GM19372 (cell line): ENCODE measurements at regions not wholly inside any gene's neighbourhood (a gene's known extent, or its start where the extent isn't known, plus 50 kb on each side); places are given as distances from the start of the nearest gene placed in this dataset.
"Not testable (repeated sequence)": the region's sequence is repeated elsewhere in the genome, so short reads cannot be mapped to it uniquely, and the experiment has no call there.

ENCODE experiments used
- ATAC-seq: cut with Tn5 transposase; IDR thresholded peaks from one replicate; pipeline ENCODE4 v1.9.1; 2021; ENCODE audit warnings: mild to moderate bottlenecking, low read depth, moderate library complexity; ENCODE audit not compliant: unreplicated experiment

DNA sequence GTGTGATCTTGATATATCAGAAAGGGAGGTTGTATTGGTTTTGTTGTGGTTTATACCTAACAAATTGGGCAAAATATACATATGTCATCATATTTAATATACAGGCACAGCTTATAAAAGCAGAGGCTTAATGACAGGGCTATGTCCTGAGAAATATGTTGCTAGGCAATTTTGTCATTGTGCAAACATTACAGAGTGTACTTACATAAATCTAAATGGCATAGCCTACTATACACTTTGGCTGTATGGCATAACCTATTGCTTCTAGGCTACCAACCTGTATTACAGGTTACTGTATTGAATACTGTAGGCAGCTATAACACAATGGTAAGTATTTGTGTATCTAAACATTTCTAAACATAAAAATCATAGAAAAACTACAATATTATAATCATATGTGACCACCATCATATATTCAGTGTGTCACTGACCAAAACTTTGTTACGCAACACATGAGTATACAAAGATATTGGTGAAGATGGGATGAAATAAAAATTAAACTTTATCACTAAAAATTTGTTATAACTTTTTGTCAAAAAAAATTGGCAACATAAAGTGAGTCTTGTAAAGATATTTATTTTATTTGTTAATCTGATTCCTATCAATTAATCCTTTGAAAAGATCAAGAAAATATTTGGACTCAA lies 414.0 kb upstream of the HS3ST1 start:
- ATAC-seq = no peak

DNA sequence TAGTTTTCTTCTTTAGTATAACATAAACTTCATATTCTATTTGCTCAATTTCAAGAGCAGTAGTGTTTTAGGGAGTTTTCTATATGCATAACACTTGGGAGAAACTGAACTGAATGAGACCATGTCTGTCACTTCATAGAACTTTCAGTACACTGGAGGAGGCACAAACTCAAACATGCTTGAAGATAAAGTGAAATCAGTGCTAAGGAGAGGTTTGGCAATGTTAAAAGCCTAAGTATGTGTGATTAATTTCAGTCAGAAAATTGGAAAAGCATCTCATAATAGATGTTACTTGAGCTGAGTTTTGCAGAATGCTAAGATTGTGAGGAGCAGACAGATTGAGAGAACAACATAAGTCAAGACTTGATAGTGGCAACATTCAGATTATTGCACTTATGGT lies 411.2 kb upstream of the HS3ST1 start:
- ATAC-seq = no peak

DNA sequence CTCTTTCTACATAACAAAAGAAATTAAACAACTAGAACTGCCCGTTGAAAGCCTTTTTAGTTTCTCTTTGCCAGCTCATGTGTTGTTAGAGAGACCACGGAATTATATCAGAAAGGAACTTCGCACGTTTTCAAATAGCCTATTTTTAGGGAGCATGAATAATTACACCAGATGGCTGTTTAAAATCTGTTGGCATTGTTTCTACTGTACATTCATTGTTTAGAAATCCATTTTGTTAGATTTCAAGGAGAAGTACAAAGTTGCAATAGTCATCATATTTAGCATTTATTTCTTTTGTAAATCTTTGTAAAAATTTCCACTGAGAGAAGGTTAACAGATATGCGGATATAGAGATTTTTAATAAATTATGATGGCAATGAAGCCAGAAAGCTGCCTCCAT lies 403.0 kb upstream of the HS3ST1 start:
- no peak for ATAC-seq

GRCh38 chr4:11824566-11824965 lies 395.9 kb upstream of the HS3ST1 start:
- no peak for ATAC-seq

DNA sequence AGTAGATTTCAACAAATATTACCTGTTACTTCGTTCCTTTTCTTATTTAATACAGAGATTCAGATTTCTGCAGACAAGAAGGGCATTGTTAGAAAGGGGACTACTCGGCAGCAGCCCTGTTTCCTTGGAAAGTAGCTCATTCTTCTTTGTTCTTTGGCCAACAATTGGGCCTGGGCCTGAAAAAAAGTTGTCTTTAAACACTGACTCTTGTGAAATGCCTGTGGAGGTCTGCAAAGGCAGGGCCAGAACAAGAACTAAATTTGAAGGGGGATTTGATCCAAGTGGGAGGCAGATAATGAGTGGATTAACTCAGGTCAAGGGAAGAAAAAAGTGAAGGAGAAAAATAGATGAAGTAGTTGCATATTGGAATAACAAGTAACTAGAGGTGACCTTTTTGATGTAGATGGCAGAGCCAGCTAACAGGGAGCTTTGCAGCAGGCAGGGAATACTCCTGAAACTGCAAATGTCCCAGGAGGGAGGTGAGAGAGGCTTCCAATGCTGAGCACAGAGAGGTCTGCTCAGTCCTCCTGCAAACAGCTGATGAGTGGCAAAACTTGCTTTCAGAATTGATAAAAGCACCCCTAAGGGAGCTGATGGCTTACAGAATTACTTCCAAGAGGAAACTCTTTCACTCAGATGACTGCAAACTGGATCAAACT lies 393.2 kb upstream of the HS3ST1 start:
- ATAC-seq = no peak

DNA sequence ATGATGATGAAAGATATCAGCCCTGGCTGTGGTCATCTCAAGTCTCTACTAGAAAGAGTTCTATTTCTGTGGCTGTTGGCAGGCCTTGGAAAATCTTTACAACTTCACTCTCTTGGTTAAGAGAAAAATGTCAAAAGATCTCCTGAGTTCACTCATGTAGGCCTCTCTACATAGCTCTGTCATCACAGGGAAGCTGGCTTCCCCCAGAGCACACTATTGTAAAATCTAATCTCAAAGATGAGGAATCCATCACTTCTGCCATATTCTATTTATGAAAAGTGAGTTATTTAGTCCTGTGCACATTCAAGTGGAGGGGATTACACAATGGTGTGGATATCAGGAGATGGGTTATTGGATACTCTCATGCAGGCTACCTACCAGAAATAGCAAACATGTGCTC lies 388.4 kb upstream of the HS3ST1 start:
- no peak for ATAC-seq

- no peak for ATAC-seq
Measured at GRCh38 chr4:11814758-11815157, 386.1 kb upstream of the HS3ST1 start.

DNA sequence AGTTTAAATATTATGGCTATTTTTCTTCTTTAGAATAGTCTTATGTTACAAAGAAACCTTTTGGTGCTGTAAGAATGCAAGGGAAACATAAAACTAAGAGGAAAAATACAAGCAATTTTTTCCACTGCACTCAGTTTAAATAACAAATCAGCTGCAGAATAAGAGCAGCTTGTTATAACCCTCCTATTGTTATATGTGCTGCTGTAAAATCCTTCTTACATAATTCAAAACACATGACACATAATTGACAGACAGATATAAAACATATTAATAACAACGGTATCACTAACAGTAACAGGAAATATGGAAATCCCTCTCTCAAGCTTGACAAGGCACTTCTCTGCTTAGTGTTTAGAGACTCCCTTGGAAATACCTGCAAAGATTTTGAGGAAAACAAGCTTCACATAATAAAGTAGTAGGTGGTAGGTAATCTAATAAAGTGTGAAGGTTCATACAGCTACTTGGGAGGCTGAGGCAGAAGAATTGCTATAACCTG lies 385.3 kb upstream of the HS3ST1 start:
- no peak for ATAC-seq

DNA sequence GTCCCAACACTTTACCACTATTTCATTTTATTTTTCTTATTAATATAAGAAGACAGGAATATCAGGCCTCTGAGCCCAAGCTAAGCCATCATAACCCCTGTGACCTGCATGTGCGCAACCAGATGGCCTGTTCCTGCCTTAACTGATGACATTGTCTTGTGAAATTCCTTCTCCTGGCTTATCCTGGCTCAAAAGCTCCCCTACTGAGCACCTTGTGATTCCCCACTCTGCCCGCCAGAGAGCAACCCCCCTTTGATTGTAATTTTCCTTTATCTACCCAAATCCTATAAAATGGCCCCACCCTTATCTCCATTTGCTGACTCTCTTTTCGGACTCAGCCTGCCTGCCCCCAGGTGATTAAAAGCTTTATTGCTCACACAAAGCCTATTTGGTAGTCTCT lies 382.8 kb upstream of the HS3ST1 start:
- ATAC-seq = not testable (repeated sequence)

GRCh38 chr4:11805842-11806241 lies 377.1 kb upstream of the HS3ST1 start:
- no peak for ATAC-seq

GRCh38 chr4:11801466-11802446 lies 373.1 kb upstream of the HS3ST1 start:
- no peak for ATAC-seq

GRCh38 chr4:11799196-11799595 lies 370.5 kb upstream of the HS3ST1 start:
- no peak for ATAC-seq

DNA sequence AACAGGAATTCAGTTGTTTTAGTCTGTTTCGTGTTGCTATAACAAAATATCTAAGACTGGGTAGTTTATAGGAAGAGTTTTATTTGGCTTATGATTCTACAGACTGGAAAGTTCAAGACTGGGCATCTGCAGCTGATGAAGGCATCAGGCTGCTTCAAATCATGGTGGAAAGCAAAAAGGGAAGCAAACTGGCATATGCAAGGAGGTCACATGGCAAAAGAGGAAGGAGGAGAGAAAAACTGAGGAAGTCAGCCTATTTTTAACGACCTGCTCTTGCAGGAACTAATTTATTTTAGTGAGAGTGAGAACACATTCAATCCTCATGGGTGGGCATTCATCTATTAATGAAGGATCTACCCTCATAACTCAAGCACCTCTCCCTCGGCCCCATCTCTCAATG lies 363.1 kb upstream of the HS3ST1 start:
- ATAC-seq = no peak

DNA sequence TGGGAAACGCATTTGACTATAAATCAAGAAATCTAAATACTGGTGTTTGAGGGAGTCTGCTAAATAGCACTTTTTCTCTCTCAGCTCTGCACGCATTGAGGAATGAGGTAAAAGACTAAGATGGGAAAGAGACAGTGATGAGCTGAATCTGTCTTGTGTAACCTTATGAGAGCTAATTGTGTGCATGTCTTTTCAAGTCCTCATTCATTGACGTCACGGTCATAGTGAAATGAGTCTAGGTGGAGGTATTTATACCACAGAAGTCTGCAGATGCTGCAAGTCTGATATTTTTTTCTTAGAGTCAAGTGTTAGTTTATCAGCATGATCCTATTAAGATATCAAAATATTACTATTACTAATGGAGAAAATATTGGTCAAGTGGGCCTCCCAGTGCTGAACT lies 361.5 kb upstream of the HS3ST1 start:
- ATAC-seq = no peak

DNA sequence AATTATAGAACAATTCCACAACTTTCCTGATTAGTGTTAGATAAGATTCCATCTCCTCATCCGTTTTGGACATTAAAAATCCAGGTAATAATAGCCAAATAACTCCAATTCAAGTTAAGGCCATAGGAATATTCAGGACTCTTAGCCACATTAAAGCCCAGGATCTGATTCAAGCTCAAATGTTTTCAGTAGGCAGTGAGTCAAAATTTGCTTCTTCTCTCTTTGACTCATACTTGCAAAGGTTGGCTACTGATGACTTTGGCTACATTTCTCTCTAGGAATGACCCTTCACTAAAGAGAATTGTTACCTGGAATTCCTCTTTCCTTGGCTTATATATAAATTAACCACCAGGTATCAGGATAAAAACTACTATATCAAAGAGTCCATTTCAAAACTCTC lies 354.9 kb upstream of the HS3ST1 start:
- ATAC-seq = no peak

GRCh38 chr4:11782859-11783258 lies 354.2 kb upstream of the HS3ST1 start:
- ATAC-seq = no peak

DNA sequence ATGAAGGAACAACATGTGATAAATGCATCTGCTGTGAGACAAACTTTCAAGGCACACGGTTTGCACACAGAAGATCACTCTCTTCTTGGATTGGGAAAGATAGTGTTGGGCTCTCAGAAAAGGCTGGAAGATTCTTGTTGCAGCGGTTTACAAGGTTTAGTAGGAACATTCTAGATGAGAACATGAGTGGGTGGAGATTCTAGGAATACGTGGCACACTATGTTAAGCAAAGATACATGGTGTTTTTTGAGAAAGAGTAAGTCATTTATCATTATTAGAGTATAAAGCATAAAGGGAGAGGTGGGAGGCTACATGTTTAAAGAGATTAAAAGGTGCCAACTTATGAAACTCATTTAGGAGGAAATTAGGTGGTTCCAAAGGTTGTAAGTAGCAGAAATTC lies 348.8 kb upstream of the HS3ST1 start:
- ATAC-seq = no peak

GRCh38 chr4:11774346-11774745 lies 345.7 kb upstream of the HS3ST1 start:
- no peak for ATAC-seq

DNA sequence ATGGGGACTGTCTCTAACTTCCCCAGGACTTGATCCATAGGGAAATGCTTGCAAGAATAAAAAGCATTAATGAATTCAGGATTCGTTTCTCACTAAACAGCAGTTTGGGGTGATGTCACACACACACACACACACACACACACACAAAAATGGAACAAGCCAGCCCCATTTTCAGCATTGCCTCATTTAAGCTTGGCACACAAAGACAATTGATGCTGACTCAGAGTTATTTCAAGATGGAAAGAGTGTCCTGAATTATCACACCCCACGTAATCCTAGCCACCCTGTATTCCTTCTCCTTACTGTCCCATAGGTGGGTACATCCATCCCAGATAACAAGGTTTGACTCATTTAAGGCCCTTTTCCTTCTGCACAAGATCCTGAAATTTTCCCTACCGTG lies 345.1 kb upstream of the HS3ST1 start:
- no peak for ATAC-seq

DNA sequence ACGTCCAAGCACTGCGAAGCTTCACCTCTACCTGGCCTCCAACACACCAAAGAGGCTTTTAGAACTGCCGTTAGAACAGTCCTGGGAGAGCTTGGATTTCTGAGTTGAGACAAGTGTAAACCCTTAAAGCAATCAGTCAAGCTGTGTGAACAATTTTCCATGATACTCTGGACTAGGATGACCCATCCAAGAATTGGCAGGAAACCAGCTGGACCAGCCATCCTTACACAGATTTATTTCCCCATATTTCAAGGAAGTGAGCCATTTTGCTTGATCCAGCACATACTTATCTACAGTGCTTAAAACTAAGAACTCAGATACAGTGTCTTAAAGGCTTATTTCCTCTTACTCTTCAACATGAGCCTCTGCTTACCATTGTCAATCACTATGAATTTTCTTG lies 340.7 kb upstream of the HS3ST1 start:
- ATAC-seq = no peak

DNA sequence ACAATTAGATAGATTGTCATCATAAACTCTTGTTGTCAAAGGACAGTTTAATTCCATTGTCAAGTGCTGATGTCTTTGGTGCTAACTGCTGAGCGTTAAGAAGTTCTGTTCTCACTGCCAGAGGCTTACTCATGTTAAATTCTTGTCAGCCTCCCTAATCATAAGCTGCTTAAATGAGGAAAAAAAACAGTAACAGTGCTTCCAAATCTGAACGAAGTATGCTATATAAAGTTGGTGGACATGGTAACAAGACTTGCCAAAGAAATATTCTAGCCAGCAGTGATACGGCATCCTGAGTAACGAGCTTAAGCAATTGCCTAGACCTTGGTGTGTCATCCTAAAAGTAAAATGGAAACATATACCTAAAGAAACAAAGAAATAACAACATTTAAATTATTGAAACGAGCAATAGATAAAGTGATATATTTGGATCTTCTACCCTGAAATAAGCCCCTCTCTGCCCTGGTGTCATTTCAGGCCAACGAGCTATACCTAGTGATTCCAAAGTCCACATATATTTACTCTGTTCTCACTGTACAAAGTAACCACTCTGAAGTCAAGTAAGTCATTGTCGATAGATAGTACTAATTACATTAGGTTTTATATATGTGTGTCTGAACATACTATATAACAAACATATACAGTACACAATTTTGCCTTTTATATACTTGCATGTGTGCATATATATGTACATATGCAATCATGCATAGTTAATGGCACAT lies 339.7 kb upstream of the HS3ST1 start:
- ATAC-seq = no peak
